ENCODE measurements at regions not wholly inside any gene's neighbourhood (a gene's known extent, or its start where the extent isn't known, plus 50 kb on each side); places are given as distances from the start of the nearest gene placed in this dataset.

DNA sequence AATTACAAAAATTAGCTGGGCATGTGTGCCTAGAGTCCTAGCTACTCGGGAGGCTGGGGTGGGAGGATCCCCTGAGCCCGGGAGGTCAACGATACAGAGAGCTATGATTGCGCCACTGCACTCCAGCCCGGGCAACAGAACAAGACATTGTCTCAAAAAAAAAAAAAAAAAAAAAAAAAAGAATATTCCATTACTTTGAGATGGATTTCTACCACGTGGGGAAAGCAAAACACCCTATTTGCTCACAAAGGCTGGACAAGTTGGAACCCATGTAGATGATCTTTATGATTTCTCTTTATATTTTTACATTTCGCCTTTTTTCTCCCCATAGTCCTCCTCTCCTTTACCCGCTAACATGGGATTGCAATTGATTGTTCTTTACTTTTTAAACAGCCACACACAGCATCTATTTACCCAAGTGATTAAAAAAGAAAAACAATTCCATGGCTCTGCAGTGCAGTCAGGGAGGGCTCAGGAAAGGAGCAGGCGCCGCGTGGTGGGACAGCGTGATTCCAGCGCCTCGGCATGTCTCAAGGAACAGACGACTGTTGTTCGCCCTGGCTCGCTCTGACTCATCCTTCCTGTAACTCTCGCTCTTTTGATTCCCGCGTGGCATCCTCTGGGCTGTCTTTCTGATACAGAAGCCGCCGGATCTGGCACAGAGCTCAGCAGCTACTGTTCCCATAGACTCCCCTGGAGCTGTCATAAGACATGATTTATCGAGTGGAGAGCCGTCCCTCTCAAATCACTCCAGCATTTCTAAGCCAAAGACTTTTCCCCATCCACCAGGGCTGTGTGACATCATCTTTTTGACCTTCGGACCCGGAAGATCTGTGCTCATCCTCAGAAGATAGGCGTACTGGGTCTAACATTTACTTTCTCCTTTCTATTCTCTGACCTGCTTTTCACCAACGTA, 230.4 kb upstream of the AGAP1 start:
- no peak overlapping the region for H3K9ac ChIP-seq
- H3K36me3 ChIP-seq (ENCODE audit: control insufficient read depth, insufficient read depth, low read length), result no peaks in the 10 kb centered on the region
- no peaks in the 10 kb centered on the region for H3K79me2 ChIP-seq
- no peak overlapping the region for H3K4me3 ChIP-seq (ENCODE audit: low read depth, low read length)
- H3K27ac ChIP-seq, result no peak overlapping the region
- no peaks in the 10 kb centered on the region for H3K4me1 ChIP-seq
- no peaks in the 10 kb centered on the region for H3K9me3 ChIP-seq (ENCODE audit: control insufficient read depth, low read length)
- no peaks in the 10 kb centered on the region for H3K27me3 ChIP-seq (ENCODE audit: control insufficient read depth, insufficient read depth, low read length)
- H2AFZ ChIP-seq, result no peak overlapping the region
- no peak overlapping the region for H3K4me2 ChIP-seq (ENCODE audit: low read length)
- no peak for TF ChIP-seq CTCF (IDR thresholded peaks at IDR 0.05)

DNA sequence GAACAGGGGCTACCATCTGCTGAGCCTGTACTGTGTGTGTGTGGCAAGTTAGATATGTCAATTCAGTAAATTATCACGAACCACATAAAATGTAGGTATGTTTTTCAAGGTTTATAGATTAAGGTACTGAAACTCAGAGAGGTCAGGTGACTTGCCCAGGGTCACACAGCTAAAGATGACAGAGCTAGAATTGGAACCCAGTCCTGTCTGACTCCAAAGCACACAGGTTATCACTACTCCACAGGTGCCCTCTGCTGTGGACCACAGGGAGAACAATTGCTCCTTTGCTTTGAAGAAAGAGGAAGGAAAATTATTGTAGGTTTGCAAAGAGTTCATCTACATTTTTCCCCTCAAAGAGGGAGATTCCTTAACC, 229.7 kb upstream of the AGAP1 start:
- Histone ChIP-seq H2AFZ (no peak overlapping the region), H3K4me3 (ENCODE audit: low read depth, low read length) (no peak overlapping the region), H3K27me3 (ENCODE audit: control insufficient read depth, insufficient read depth, low read length) (no peaks in the 10 kb centered on the region), H3K9me3 (ENCODE audit: control insufficient read depth, low read length) (no peaks in the 10 kb centered on the region), H3K79me2 (no peaks in the 10 kb centered on the region), H3K36me3 (ENCODE audit: control insufficient read depth, insufficient read depth, low read length) (no peaks in the 10 kb centered on the region), H3K9ac (no peak overlapping the region), H3K4me1 (no peaks in the 10 kb centered on the region), H3K27ac (no peak overlapping the region), H3K4me2 (ENCODE audit: low read length) (no peak overlapping the region)
- no peak for TF ChIP-seq CTCF (IDR thresholded peaks at IDR 0.05)

DNA sequence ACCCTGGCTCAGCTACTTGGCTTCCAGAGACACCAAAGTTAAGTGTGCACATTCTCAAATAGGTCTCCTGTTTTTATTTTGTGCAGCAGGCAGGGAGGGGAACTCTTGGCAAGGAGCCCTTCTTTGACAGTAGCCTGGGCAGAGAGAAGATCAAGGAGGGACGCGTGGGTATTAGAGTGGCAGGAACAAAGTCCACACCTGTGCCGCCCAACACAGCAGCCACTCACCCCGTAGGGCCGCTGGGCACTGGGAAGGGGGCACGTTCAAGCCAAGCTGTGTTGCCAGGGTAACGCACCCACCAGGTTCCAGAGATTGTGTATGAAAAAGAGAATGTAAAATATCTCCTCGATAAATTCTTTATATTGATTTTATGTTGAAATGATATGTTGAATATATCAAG, 229.3 kb upstream of the AGAP1 start:
- Histone ChIP-seq H3K9ac (no peak overlapping the region), H3K27me3 (ENCODE audit: control insufficient read depth, insufficient read depth, low read length) (no peaks in the 10 kb centered on the region), H3K4me2 (ENCODE audit: low read length) (no peak overlapping the region), H3K79me2 (no peaks in the 10 kb centered on the region), H3K9me3 (ENCODE audit: control insufficient read depth, low read length) (no peaks in the 10 kb centered on the region), H2AFZ (no peak overlapping the region), H3K4me3 (ENCODE audit: low read depth, low read length) (no peak overlapping the region), H3K36me3 (ENCODE audit: control insufficient read depth, insufficient read depth, low read length) (no peaks in the 10 kb centered on the region), H3K4me1 (no peaks in the 10 kb centered on the region), H3K27ac (no peak overlapping the region)
- no peak for TF ChIP-seq CTCF (IDR thresholded peaks at IDR 0.05)

DNA sequence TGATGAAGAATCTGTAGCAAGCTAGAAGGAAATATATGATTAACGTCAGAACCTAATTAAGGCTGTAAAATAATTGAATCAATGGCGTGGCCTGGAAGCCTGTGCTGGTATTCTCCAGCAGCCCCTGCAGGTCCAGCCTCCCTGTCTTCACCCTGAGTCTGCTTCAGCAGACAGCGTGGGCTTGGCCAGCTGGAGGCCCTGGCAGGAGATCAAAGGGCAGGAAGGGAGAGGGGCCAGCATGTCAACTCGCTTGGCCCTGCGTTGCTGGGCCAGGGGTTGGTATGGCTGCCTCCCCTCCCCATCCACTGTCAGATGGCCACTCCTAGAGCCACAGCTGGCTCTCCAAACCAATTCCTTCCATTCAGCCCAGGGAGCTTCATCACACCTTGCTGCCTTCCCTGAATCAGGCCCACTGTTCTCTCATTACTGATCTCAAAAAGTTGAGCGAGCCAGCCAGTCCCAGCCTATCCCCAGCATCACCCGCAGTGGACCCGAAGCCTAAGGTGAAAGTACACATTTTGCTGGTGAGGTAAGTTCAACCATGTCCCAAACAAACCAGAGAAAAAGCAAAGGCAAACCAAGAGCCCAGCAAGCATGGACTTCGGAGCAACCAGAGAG, 228.4 kb upstream of the AGAP1 start:
- Histone ChIP-seq H3K9me3 (ENCODE audit: control insufficient read depth, low read length) (no peaks in the 10 kb centered on the region), H3K4me1 (no peaks in the 10 kb centered on the region), H2AFZ (no peak overlapping the region), H3K4me2 (ENCODE audit: low read length) (no peak overlapping the region), H3K27ac (no peak overlapping the region), H3K36me3 (ENCODE audit: control insufficient read depth, insufficient read depth, low read length) (no peaks in the 10 kb centered on the region), H3K9ac (no peak overlapping the region), H3K79me2 (no peaks in the 10 kb centered on the region), H3K4me3 (ENCODE audit: low read depth, low read length) (no peak overlapping the region), H3K27me3 (ENCODE audit: control insufficient read depth, insufficient read depth, low read length) (no peaks in the 10 kb centered on the region)
- TF ChIP-seq CTCF (IDR thresholded peaks at IDR 0.05), result no peak
